GM12874 (cell line): ENCODE measurements at regions not wholly inside any gene's neighbourhood (a gene's known extent, or its start where the extent isn't known, plus 50 kb on each side); places are given as distances from the start of the nearest gene placed in this dataset.

Experiments used
- TF ChIP-seq, protein P1 (sequence below): IDR thresholded peaks from 2 replicates; pipeline ENCODE4 v1.5.1; 2011; ENCODE audit warnings: low read depth, mild to moderate bottlenecking, control low read depth, low read length, moderate library complexity; ENCODE audit not compliant: insufficient read depth

DNA sequence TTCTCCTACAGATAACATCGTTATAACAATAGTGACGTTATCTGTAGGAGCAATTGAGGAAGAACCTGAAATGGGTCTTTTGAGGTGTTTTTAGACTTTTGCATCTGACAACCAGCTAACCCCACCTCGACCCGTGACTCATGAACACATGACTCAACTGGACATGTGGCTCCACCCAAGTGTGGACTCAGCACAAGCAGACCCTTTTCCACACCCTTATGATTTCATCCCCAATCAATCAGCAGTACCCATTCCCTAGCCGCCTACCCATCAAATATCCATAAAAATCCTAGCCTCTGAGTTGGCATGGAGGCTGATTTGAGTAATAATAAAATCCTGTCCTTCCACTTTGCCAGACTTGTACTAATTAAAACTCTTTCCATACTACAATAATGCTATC lies 255.4 kb downstream of the ARPP21 start:
- TF ChIP-seq, protein P1, sequence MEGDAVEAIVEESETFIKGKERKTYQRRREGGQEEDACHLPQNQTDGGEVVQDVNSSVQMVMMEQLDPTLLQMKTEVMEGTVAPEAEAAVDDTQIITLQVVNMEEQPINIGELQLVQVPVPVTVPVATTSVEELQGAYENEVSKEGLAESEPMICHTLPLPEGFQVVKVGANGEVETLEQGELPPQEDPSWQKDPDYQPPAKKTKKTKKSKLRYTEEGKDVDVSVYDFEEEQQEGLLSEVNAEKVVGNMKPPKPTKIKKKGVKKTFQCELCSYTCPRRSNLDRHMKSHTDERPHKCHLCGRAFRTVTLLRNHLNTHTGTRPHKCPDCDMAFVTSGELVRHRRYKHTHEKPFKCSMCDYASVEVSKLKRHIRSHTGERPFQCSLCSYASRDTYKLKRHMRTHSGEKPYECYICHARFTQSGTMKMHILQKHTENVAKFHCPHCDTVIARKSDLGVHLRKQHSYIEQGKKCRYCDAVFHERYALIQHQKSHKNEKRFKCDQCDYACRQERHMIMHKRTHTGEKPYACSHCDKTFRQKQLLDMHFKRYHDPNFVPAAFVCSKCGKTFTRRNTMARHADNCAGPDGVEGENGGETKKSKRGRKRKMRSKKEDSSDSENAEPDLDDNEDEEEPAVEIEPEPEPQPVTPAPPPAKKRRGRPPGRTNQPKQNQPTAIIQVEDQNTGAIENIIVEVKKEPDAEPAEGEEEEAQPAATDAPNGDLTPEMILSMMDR, result no peak

DNA sequence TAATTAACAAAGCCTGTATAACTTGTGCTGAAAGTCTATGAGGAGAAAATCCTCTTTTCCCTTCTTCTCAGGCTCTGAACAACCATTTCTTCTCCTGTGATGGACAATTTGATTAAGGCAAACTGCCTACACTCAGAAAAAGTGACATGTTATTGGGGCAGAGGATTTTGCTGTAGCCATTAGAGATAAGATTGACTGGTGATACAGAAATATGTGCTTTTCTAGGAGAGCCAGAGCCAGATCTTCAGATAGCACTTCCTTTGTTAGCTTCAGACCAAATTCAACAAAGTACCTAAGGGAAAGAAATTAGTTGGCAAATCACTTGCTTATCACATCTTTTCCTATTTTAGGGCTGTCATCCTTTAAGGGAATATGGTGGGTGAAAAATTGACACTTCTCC lies 259.9 kb downstream of the ARPP21 start:
- TF ChIP-seq, protein P1, result no peak

DNA sequence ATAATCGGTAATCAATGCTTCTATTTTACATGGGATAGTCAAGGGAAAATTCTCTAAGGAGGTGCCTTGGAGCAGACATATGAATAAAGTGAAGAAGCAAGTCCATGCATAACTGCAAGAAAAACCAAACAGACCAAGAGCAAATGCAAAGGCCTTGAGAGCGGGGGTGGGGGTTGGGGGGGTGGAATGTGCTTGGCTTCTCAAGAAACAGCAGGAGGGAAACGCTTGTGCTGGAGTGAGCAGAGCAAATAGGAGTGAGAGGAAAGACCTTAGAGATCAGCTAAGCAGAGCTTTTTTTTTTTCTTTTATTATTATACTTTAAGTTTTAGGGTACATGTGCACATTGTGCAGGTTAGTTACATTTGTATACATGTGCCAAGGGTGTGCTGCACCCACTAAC lies 260.8 kb downstream of the ARPP21 start:
- TF ChIP-seq, protein P1, result no peak

DNA sequence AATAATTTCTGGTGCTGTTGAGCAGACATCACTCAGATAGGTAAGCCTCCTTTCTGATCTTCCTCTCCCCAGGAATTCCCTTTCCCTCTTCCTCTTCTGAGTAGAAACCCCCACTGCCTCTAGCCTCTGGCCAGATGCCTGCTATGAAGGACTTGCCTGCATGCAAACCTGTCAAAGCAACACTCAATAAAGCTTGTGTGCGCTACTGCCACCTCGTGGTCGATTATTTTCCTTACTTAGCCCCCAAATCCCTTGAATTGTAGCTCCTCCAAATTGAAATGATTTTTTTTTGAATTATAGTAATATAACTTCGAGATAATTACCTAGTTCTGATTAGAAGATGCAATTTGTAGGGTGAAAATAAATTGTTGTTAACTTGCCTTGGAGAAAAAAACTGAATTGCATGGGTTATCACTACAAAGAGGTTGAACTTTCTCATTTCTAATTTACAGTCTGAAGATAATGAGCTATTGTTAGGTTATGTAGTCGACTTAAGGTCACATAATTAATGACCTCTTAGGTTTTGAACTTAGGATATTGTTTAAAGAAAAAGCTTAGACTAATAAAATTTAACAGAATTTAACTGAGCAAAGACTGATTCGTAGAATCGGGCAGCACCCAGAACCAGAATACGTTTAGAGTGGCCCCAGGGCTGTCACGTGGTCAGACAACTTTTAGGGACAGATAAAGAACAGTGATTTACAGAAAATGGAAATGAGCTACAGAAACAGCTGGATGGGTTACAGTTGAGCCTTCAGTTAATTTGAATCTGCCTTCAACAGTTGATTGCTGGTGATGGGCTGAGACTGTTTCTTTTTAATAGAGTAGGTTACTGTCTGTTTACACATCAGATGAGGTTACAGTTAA lies 269.3 kb downstream of the ARPP21 start:
- TF ChIP-seq, protein P1, result peak; percentile 56

DNA sequence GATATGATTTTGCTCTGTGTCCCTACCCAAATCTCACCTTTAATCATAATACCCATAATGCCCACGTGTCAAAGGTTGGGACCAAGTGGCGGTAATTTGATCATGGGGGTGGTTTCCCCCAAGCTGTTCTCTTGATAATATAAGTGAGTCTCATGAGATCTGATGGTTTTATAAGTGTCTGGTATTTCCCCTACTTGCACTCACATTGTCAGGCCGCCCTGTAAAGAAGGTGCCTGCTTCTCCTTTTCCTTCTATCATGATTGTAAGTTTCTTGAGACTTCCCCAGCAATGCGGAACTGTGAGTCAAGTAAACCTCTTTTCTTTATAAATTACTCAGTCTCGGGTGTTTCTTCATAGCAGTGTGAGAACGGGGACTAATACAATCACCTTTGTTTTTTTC lies 279.8 kb downstream of the ARPP21 start:
- TF ChIP-seq, protein P1, result no peak

DNA sequence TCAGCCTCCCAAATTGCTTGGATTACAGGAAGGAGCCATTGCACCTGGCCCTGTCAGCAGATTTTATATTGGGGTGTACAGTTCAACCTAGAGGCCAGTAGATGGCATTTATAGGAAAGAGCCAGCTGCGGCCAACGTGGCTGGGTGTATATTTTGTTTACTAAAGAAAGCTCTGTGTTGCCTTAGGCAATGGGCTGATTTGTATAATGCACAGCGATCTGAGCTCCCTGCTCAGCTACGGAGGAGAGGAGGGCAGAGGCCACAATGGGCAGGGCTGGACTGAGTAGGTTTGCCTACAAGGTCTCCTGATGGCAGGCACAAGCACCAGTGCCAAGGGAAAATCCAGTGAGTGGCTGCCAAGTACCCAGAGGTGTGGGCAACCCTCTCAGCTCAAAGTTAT lies 282.4 kb downstream of the ARPP21 start:
- TF ChIP-seq, protein P1, result no peak

DNA sequence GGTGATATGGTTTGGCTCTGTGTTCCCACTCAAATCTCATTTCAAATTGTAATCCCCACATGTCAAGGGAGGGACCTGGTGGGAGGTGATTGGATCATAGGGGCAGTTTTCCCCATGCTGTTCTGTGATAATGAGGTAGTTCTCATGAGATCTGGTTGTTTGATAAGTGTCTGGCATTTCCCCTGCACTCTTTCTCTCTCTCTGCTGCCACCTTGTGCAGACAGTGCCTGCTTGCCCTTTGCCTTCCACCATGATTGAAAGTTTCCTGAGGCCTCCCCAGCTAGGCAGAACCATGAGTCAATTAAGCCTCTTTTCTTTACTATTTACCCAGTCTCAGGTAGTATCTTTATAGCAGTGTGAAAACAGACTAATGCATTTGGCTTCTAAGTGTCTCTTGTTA lies 284.7 kb downstream of the ARPP21 start:
- TF ChIP-seq, protein P1, result 0 out of 2 replicates have a peak, but pooled peaks have one; percentile 25
